ENCODE measurements at regions not wholly inside any gene's neighbourhood (a gene's known extent, or its start where the extent isn't known, plus 50 kb on each side); places are given as distances from the start of the nearest gene placed in this dataset.

- ATAC-seq (ENCODE audit: low read depth in 2 of 2) (no peak), DNase-seq (no peak)
- Mint-ChIP-seq H3K27me3 (no peaks in the 10 kb centered on the region), H3K27ac (no peak overlapping the region), H3K4me1 (no peaks in the 10 kb centered on the region), H3K4me3 (no peak overlapping the region), H3K9me3 (peaks cover 0 to 20% (median 4%) of the 10 kb centered on the region in 7 donors), H3K36me3 (no peaks in the 10 kb centered on the region)
- H3K27me3 ChIP-seq (ENCODE audit: control insufficient read depth, insufficient read depth, low read length), result no peaks in the 10 kb centered on the region
- peaks cover 0 to 7% of the 10 kb centered on the region in 2 experiments for H3K9me3 ChIP-seq (ENCODE audit: control insufficient read depth in 2 of 2, low read length in 2 of 2)
- no peak overlapping the region for H3K27ac ChIP-seq (ENCODE audit: insufficient read depth, low read length, poor library complexity, severe bottlenecking)
- H3K4me1 ChIP-seq (ENCODE audit: control insufficient read depth, insufficient read depth, low read length, poor library complexity, severe bottlenecking), result no peaks in the 10 kb centered on the region
- H3K36me3 ChIP-seq (ENCODE audit: control insufficient read depth, insufficient read depth, low read length), result no peaks in the 10 kb centered on the region
- H3K4me3 ChIP-seq (ENCODE audit: low read depth, low read length), result no peak overlapping the region
These were observed 558.2 kb downstream of the SLITRK6 start for GRCh38 chr13:85241060-85241459.

- Histone ChIP-seq H3K27me3 (ENCODE audit: control insufficient read depth, insufficient read depth, low read length) (no peaks in the 10 kb centered on the region), H3K27ac (ENCODE audit: insufficient read depth, low read length, poor library complexity, severe bottlenecking) (no peak overlapping the region), H3K9me3 (ENCODE audit: control insufficient read depth in 2 of 2, low read length in 2 of 2) (no peaks in the 10 kb centered on the region), H3K4me3 (ENCODE audit: low read depth, low read length) (no peak overlapping the region), H3K36me3 (ENCODE audit: control insufficient read depth, insufficient read depth, low read length) (no peaks in the 10 kb centered on the region), H3K4me1 (ENCODE audit: control insufficient read depth, insufficient read depth, low read length, poor library complexity, severe bottlenecking) (no peaks in the 10 kb centered on the region)
- Mint-ChIP-seq H3K9me3 (peaks cover 0 to 13% (median 4%) of the 10 kb centered on the region in 7 donors), H3K4me3 (no peak overlapping the region), H3K4me1 (no peaks in the 10 kb centered on the region), H3K36me3 (no peaks in the 10 kb centered on the region), H3K27me3 (no peaks in the 10 kb centered on the region), H3K27ac (no peak overlapping the region)
- no peak for ATAC-seq (ENCODE audit: low read depth in 2 of 2)
- no peak for DNase-seq
These were observed 562.8 kb downstream of the SLITRK6 start for GRCh38 chr13:85236413-85236812.

- no peaks in the 10 kb centered on the region for H3K27me3 ChIP-seq (ENCODE audit: control insufficient read depth, insufficient read depth, low read length)
- H3K27ac Mint-ChIP-seq, result no peak overlapping the region
- ATAC-seq (ENCODE audit: low read depth in 2 of 2) (no peak), DNase-seq (no peak)
- peaks cover 4% of the 10 kb centered on the region for H3K27me3 Mint-ChIP-seq
- peaks cover 0 to 5% of the 10 kb centered on the region in 2 experiments for H3K9me3 ChIP-seq (ENCODE audit: control insufficient read depth in 2 of 2, low read length in 2 of 2)
- no peaks in the 10 kb centered on the region for H3K36me3 ChIP-seq (ENCODE audit: control insufficient read depth, insufficient read depth, low read length)
- H3K9me3 Mint-ChIP-seq, result peaks cover 0 to 8% (median 1%) of the 10 kb centered on the region in 7 donors
- H3K4me3 ChIP-seq (ENCODE audit: low read depth, low read length), result no peak overlapping the region
- no peak overlapping the region for H3K27ac ChIP-seq (ENCODE audit: insufficient read depth, low read length, poor library complexity, severe bottlenecking)
- H3K36me3 Mint-ChIP-seq, result no peaks in the 10 kb centered on the region
- no peaks in the 10 kb centered on the region for H3K4me1 Mint-ChIP-seq
- H3K4me1 ChIP-seq (ENCODE audit: control insufficient read depth, insufficient read depth, low read length, poor library complexity, severe bottlenecking), result no peaks in the 10 kb centered on the region
- no peak overlapping the region for H3K4me3 Mint-ChIP-seq
These were observed 568.5 kb downstream of the SLITRK6 start for GRCh38 chr13:85230691-85231093.

GRCh38 chr13:85228692-85229091 is 570.5 kb downstream of the SLITRK6 start:
- H3K9me3 ChIP-seq (ENCODE audit: control insufficient read depth in 2 of 2, low read length in 2 of 2), result peaks cover 2 to 5% of the 10 kb centered on the region in 2 experiments
- Mint-ChIP-seq H3K27ac (no peak overlapping the region), H3K4me3 (no peak overlapping the region), H3K27me3 (peaks cover 4% of the 10 kb centered on the region), H3K4me1 (no peaks in the 10 kb centered on the region), H3K9me3 (peaks cover 0 to 8% (median 1%) of the 10 kb centered on the region in 7 donors), H3K36me3 (no peaks in the 10 kb centered on the region)
- no peak for DNase-seq
- no peaks in the 10 kb centered on the region for H3K27me3 ChIP-seq (ENCODE audit: control insufficient read depth, insufficient read depth, low read length)
- no peak overlapping the region for H3K4me3 ChIP-seq (ENCODE audit: low read depth, low read length)
- no peak overlapping the region for H3K27ac ChIP-seq (ENCODE audit: insufficient read depth, low read length, poor library complexity, severe bottlenecking)
- no peaks in the 10 kb centered on the region for H3K4me1 ChIP-seq (ENCODE audit: control insufficient read depth, insufficient read depth, low read length, poor library complexity, severe bottlenecking)
- ATAC-seq (ENCODE audit: low read depth in 2 of 2), result no peak
- H3K36me3 ChIP-seq (ENCODE audit: control insufficient read depth, insufficient read depth, low read length), result no peaks in the 10 kb centered on the region

- no peak overlapping the region for H3K27ac Mint-ChIP-seq
- H3K36me3 ChIP-seq (ENCODE audit: control insufficient read depth, insufficient read depth, low read length), result no peaks in the 10 kb centered on the region
- H3K4me3 Mint-ChIP-seq, result no peak overlapping the region
- H3K4me1 ChIP-seq (ENCODE audit: control insufficient read depth, insufficient read depth, low read length, poor library complexity, severe bottlenecking), result no peaks in the 10 kb centered on the region
- peaks cover 0 to 11% (median 5%) of the 10 kb centered on the region in 7 donors for H3K9me3 Mint-ChIP-seq
- H3K27ac ChIP-seq (ENCODE audit: insufficient read depth, low read length, poor library complexity, severe bottlenecking), result no peak overlapping the region
- H3K27me3 ChIP-seq (ENCODE audit: control insufficient read depth, insufficient read depth, low read length), result no peaks in the 10 kb centered on the region
- H3K4me1 Mint-ChIP-seq, result no peaks in the 10 kb centered on the region
- no peaks in the 10 kb centered on the region for H3K36me3 Mint-ChIP-seq
- ATAC-seq (ENCODE audit: low read depth in 2 of 2), result no peak
- no peak overlapping the region for H3K4me3 ChIP-seq (ENCODE audit: low read depth, low read length)
- H3K9me3 ChIP-seq (ENCODE audit: control insufficient read depth in 2 of 2, low read length in 2 of 2), result peaks cover 2 to 5% of the 10 kb centered on the region in 2 experiments
- H3K27me3 Mint-ChIP-seq, result peaks cover 4% of the 10 kb centered on the region
- DNase-seq, result no peak
These were observed 575.1 kb downstream of the SLITRK6 start for GRCh38 chr13:85223883-85224656.

- Mint-ChIP-seq H3K27ac (no peak overlapping the region), H3K4me1 (no peaks in the 10 kb centered on the region), H3K9me3 (peaks cover 0 to 21% (median 7%) of the 10 kb centered on the region in 7 donors), H3K4me3 (no peak overlapping the region), H3K36me3 (no peaks in the 10 kb centered on the region), H3K27me3 (no peaks in the 10 kb centered on the region)
- ATAC-seq (ENCODE audit: low read depth in 2 of 2) (no peak), DNase-seq (no peak)
- Histone ChIP-seq H3K27ac (ENCODE audit: insufficient read depth, low read length, poor library complexity, severe bottlenecking) (no peak overlapping the region), H3K36me3 (ENCODE audit: control insufficient read depth, insufficient read depth, low read length) (no peaks in the 10 kb centered on the region), H3K4me1 (ENCODE audit: control insufficient read depth, insufficient read depth, low read length, poor library complexity, severe bottlenecking) (no peaks in the 10 kb centered on the region), H3K9me3 (ENCODE audit: control insufficient read depth in 2 of 2, low read length in 2 of 2) (no peaks in the 10 kb centered on the region), H3K4me3 (ENCODE audit: low read depth, low read length) (no peak overlapping the region), H3K27me3 (ENCODE audit: control insufficient read depth, insufficient read depth, low read length) (no peaks in the 10 kb centered on the region)
These were observed 582.6 kb downstream of the SLITRK6 start for GRCh38 chr13:85216576-85216975.

GRCh38 chr13:85212692-85213091 is 586.5 kb downstream of the SLITRK6 start:
- Histone ChIP-seq H3K27me3 (ENCODE audit: control insufficient read depth, insufficient read depth, low read length) (no peaks in the 10 kb centered on the region), H3K9me3 (ENCODE audit: control insufficient read depth in 2 of 2, low read length in 2 of 2) (peaks cover 0 to 4% of the 10 kb centered on the region in 2 experiments), H3K4me1 (ENCODE audit: control insufficient read depth, insufficient read depth, low read length, poor library complexity, severe bottlenecking) (no peaks in the 10 kb centered on the region), H3K4me3 (ENCODE audit: low read depth, low read length) (no peak overlapping the region), H3K36me3 (ENCODE audit: control insufficient read depth, insufficient read depth, low read length) (no peaks in the 10 kb centered on the region), H3K27ac (ENCODE audit: insufficient read depth, low read length, poor library complexity, severe bottlenecking) (no peak overlapping the region)
- H3K36me3 Mint-ChIP-seq, result no peaks in the 10 kb centered on the region
- H3K27ac Mint-ChIP-seq, result no peak overlapping the region
- H3K4me1 Mint-ChIP-seq, result no peaks in the 10 kb centered on the region
- H3K9me3 Mint-ChIP-seq, result peaks cover 2 to 18% (median 6%) of the 10 kb centered on the region in 7 donors
- ATAC-seq (ENCODE audit: low read depth in 2 of 2) (no peak), DNase-seq (no peak)
- H3K27me3 Mint-ChIP-seq, result no peaks in the 10 kb centered on the region
- H3K4me3 Mint-ChIP-seq, result no peak overlapping the region
